Endothelial cell of umbilical vein (primary cell): ENCODE measurements at regions not wholly inside any gene's neighbourhood (a gene's known extent, or its start where the extent isn't known, plus 50 kb on each side); places are given as distances from the start of the nearest gene placed in this dataset.

Source experiments
- EZH2 ChIP-seq: IDR thresholded peaks from 2 replicates; pipeline ENCODE4 v1.6.1; 2012; ENCODE audit warnings: borderline replicate concordance, low read depth, mild to moderate bottlenecking, moderate library complexity, low read length, inconsistent platforms; ENCODE audit not compliant: severe bottlenecking
- FOS ChIP-seq: IDR thresholded peaks from 2 replicates; pipeline ENCODE4 v1.6.1; 2011; ENCODE audit warnings: mild to moderate bottlenecking, low read length, moderate library complexity, borderline replicate concordance; ENCODE audit not compliant: insufficient read depth
- GATA2 ChIP-seq: IDR thresholded peaks from 2 replicates; pipeline ENCODE4 v1.7.0; 2011; ENCODE audit warnings: low read depth, mild to moderate bottlenecking, moderate library complexity, mixed read lengths, low read length; ENCODE audit not compliant: insufficient read length, insufficient read depth
- MAX ChIP-seq: IDR thresholded peaks from 2 replicates; pipeline ENCODE4 v1.6.1; 2011; ENCODE audit not compliant: insufficient read depth, insufficient read length
- MYC ChIP-seq: IDR thresholded peaks from one replicate; pipeline ENCODE4 v1.6.1; 2011; ENCODE audit warnings: mild to moderate bottlenecking, low read depth, low read length
- POLR2A ChIP-seq: IDR thresholded peaks from 2 replicates; pipeline ENCODE4 v1.6.1; 2012; ENCODE audit warnings: low read depth, mild to moderate bottlenecking, control low read depth, low read length
- POLR2AphosphoS5 ChIP-seq: IDR thresholded peaks from 2 replicates; pipeline ENCODE4 v1.6.1; 2012; ENCODE audit warnings: low read depth, mild to moderate bottlenecking, control low read depth, low read length, moderate library complexity; ENCODE audit not compliant: insufficient read depth
- TF ChIP-seq, protein P1 (sequence below), 2 donors: IDR thresholded peaks; 1 replicate in 1 of 2; 2 replicates in 1 of 2; pipeline ENCODE4 v1.5.1; 2011; ENCODE audit warnings: low read length in 2 of 2, mild to moderate bottlenecking in 2 of 2, moderate library complexity in 2 of 2, control low read depth in 1 of 2, inconsistent platforms in 1 of 2, low read depth in 1 of 2; ENCODE audit not compliant: insufficient read depth in 1 of 2; ENCODE audit errors: extremely low read depth in 1 of 2

DNA sequence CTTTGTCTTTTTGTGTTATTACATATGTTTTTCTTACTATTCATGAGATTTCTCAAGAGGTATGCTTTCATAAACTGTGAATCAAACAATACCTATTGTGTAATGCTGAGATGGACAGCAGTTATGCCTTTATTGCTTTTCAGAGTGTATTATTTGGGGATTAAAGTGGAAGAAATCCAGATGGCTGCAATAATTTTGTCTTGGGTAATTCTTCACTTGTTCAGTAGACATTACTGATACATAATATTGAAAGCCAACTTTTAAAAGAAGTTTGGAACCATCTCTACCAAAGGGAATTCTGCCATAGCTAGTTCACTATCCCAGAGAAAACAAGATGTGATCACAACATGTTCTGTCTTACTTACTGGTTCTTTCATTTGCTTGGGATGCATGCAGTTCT, 253.4 kb upstream of the ZSWIM2 start:
- TF ChIP-seq, protein P1, sequence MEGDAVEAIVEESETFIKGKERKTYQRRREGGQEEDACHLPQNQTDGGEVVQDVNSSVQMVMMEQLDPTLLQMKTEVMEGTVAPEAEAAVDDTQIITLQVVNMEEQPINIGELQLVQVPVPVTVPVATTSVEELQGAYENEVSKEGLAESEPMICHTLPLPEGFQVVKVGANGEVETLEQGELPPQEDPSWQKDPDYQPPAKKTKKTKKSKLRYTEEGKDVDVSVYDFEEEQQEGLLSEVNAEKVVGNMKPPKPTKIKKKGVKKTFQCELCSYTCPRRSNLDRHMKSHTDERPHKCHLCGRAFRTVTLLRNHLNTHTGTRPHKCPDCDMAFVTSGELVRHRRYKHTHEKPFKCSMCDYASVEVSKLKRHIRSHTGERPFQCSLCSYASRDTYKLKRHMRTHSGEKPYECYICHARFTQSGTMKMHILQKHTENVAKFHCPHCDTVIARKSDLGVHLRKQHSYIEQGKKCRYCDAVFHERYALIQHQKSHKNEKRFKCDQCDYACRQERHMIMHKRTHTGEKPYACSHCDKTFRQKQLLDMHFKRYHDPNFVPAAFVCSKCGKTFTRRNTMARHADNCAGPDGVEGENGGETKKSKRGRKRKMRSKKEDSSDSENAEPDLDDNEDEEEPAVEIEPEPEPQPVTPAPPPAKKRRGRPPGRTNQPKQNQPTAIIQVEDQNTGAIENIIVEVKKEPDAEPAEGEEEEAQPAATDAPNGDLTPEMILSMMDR (IDR thresholded peaks at IDR 0.05; ENCODE audit: extremely low read depth in 1 of 2, insufficient read depth in 1 of 2, low read depth in 1 of 2, low read length in 2 of 2), result no peak
- TF ChIP-seq GATA2 (no peak), POLR2AphosphoS5 (no peak), EZH2 (no peak), POLR2A (no peak), MAX (no peak), FOS (no peak), MYC (no peak)
